H9 (cell line): ENCODE measurements at regions not wholly inside any gene's neighbourhood (a gene's known extent, or its start where the extent isn't known, plus 50 kb on each side); places are given as distances from the start of the nearest gene placed in this dataset.

Experiments
- DNase-seq: peaks from one replicate; pipeline ENCODE4 v3.0.0-alpha.2; 2017
- H2AFZ ChIP-seq: one replicate; pipeline ENCODE4 v1.6.1; 2013; ENCODE audit warnings: mild to moderate bottlenecking, low read length, control low read depth, moderate library complexity
- H2AK5ac ChIP-seq: 2 replicates; pipeline ENCODE4 v1.6.1; 2013; ENCODE audit warnings: low read length, control low read depth, mixed read lengths; ENCODE audit not compliant: insufficient read length
- H2BK120ac ChIP-seq: one replicate; pipeline ENCODE4 v1.6.1; 2013; ENCODE audit warnings: low read depth, mild to moderate bottlenecking, low read length, control low read depth, inconsistent platforms; ENCODE audit not compliant: poor library complexity, severe bottlenecking
- H2BK12ac ChIP-seq: 2 replicates; pipeline ENCODE4 v1.6.1; 2013; ENCODE audit warnings: low read length, control low read depth, mixed read lengths, low read depth; ENCODE audit not compliant: insufficient read length
- H2BK15ac ChIP-seq: 2 replicates; pipeline ENCODE4 v1.6.1; 2013; ENCODE audit warnings: low read depth, low read length, control low read depth
- H2BK20ac ChIP-seq: one replicate; pipeline ENCODE4 v1.6.1; 2013; ENCODE audit warnings: low read depth, mild to moderate bottlenecking, low read length, control low read depth, inconsistent platforms; ENCODE audit not compliant: poor library complexity, severe bottlenecking
- H2BK5ac ChIP-seq: 2 replicates; pipeline ENCODE4 v1.6.1; 2013; ENCODE audit warnings: low read length, control low read depth, mixed read lengths; ENCODE audit not compliant: insufficient read length
- H3K14ac ChIP-seq: 2 replicates; pipeline ENCODE4 v1.6.1; 2013; ENCODE audit warnings: low read length, control low read depth; ENCODE audit not compliant: insufficient read depth
- H3K18ac ChIP-seq: 2 replicates; pipeline ENCODE4 v1.6.1; 2013; ENCODE audit warnings: low read depth, mild to moderate bottlenecking, mixed read lengths, low read length, control low read depth; ENCODE audit not compliant: insufficient read length
- H3K23ac ChIP-seq: 2 replicates; pipeline ENCODE4 v1.6.1; 2013; ENCODE audit warnings: low read length, control low read depth, mixed read lengths, low read depth; ENCODE audit not compliant: insufficient read length
- H3K23me2 ChIP-seq: 2 replicates; pipeline ENCODE4 v1.6.1; 2013; ENCODE audit warnings: low read depth, mild to moderate bottlenecking, mixed read lengths, low read length, control low read depth; ENCODE audit not compliant: insufficient read length, poor library complexity, severe bottlenecking
- H3K27ac ChIP-seq: 2 replicates; pipeline ENCODE4 v1.5.1; 2013; ENCODE audit warnings: low read length, control low read depth, mixed read lengths, low read depth; ENCODE audit not compliant: insufficient read length
- H3K27me3 ChIP-seq: 2 replicates; pipeline ENCODE4 v1.6.1; 2013; ENCODE audit warnings: low read length, control low read depth, inconsistent platforms; ENCODE audit not compliant: insufficient read depth
- H3K4ac ChIP-seq: 2 replicates; pipeline ENCODE4 v1.6.1; 2013; ENCODE audit warnings: low read depth, mild to moderate bottlenecking, control low read depth, inconsistent platforms, low read length, moderate library complexity
- H3K4me1 ChIP-seq: 2 replicates; pipeline ENCODE4 v1.6.1; 2013; ENCODE audit warnings: low read length, control low read depth, inconsistent platforms; ENCODE audit not compliant: insufficient read depth
- H3K4me2 ChIP-seq: 2 replicates; pipeline ENCODE4 v1.6.1; 2013; ENCODE audit warnings: low read length, control low read depth, mixed read lengths; ENCODE audit not compliant: insufficient read length, insufficient read depth
- H3K56ac ChIP-seq: 2 replicates; pipeline ENCODE4 v1.6.1; 2013; ENCODE audit warnings: low read depth, mild to moderate bottlenecking, mixed read lengths, low read length, control low read depth; ENCODE audit not compliant: insufficient read length
- H3K79me1 ChIP-seq: 2 replicates; pipeline ENCODE4 v1.6.1; 2013; ENCODE audit warnings: low read depth, mild to moderate bottlenecking, moderate library complexity, low read length, control low read depth, inconsistent platforms; ENCODE audit not compliant: insufficient read depth, poor library complexity, severe bottlenecking
- H3K79me2 ChIP-seq: 2 replicates; pipeline ENCODE4 v1.6.1; 2013; ENCODE audit warnings: low read length, control low read depth, inconsistent platforms; ENCODE audit not compliant: insufficient read depth
- H3K9ac ChIP-seq: 2 replicates; pipeline ENCODE4 v1.6.1; 2013; ENCODE audit warnings: low read length, control low read depth, mixed read lengths; ENCODE audit not compliant: insufficient read length; ENCODE audit errors: extremely low read depth
- H3K9me3 ChIP-seq: one replicate; pipeline ENCODE4 v1.6.1; 2013; ENCODE audit warnings: low read depth, low read length, inconsistent platforms; ENCODE audit not compliant: control insufficient read depth
- H3T11ph ChIP-seq: one replicate; pipeline ENCODE4 v1.6.1; 2013; ENCODE audit warnings: mild to moderate bottlenecking, low read length, control low read depth, inconsistent platforms
- H4K20me1 ChIP-seq: one replicate; pipeline ENCODE4 v1.6.1; 2013; ENCODE audit not compliant: control insufficient read depth, insufficient read length, insufficient read depth
- H4K5ac ChIP-seq: 2 replicates; pipeline ENCODE4 v1.6.1; 2013; ENCODE audit warnings: low read depth, mild to moderate bottlenecking, mixed read lengths, low read length, control low read depth; ENCODE audit not compliant: insufficient read length
- H4K8ac ChIP-seq: replicated peaks from 2 replicates; pipeline ENCODE4 v1.6.1; 2013; ENCODE audit warnings: low read length, control low read depth, mixed read lengths, low read depth; ENCODE audit not compliant: insufficient read length
- H4K91ac ChIP-seq: 2 replicates; pipeline ENCODE4 v1.6.1; 2013; ENCODE audit warnings: low read depth, mild to moderate bottlenecking, moderate library complexity, mixed read lengths, low read length, control low read depth; ENCODE audit not compliant: insufficient read length
- H3K27ac Mint-ChIP-seq, 3 experiments: 2 replicates in 2 of 3; 3 replicates in 1 of 3; pipeline ENCODE4 v1.8.0; 2020 to 2021; ENCODE audit warnings: mixed read lengths in 3 of 3, mild to moderate bottlenecking in 1 of 3, moderate library complexity in 1 of 3
- H3K27me3 Mint-ChIP-seq: 2 replicates; pipeline ENCODE4 v1.8.0; 2021; ENCODE audit warnings: low read depth, mild to moderate bottlenecking, moderate library complexity, mixed read lengths
- H3K36me3 Mint-ChIP-seq, 3 experiments: 2 replicates in 2 of 3; 3 replicates in 1 of 3; pipeline ENCODE4 v1.8.0; 2020 to 2021; ENCODE audit warnings: low read depth in 3 of 3, mixed read lengths in 3 of 3; ENCODE audit not compliant: insufficient read depth in 1 of 3
- H3K4me1 Mint-ChIP-seq, 2 experiments: 2 replicates each; pipeline ENCODE4 v1.8.0; 2020; ENCODE audit warnings: mixed read lengths in 2 of 2
- H3K4me3 Mint-ChIP-seq, 2 experiments: 2 replicates in 1 of 2; 3 replicates in 1 of 2; pipeline ENCODE4 v1.8.0; 2020 to 2021; ENCODE audit warnings: mild to moderate bottlenecking in 2 of 2, mixed read lengths in 2 of 2, moderate library complexity in 1 of 2
- H3K9me3 Mint-ChIP-seq, 2 experiments: 2 replicates in 1 of 2; 3 replicates in 1 of 2; pipeline ENCODE4 v1.8.0; 2020; ENCODE audit warnings: mild to moderate bottlenecking in 2 of 2, mixed read lengths in 2 of 2, moderate library complexity in 1 of 2
- WGBS: extraction: QIAGEN DNeasy Blood & Tissue Kit; methylation state at CpG from one replicate; pipeline ENCODE4 v1.1.7; 2013; ENCODE audit warnings: missing lambda C conversion rate, low lambda C conversion rate, mixed read lengths; ENCODE audit not compliant: insufficient read length; ENCODE audit errors: extremely low coverage; 5-methylcytosine and 5-hydroxymethylcytosine counted together
- TF ChIP-seq, protein P1 (sequence below): fragments of 200-600 bp; sonication (generic); conservative IDR thresholded peaks from 3 replicates; pipeline ENCODE4 v1.8.0; 2021; ENCODE audit warnings: antibody characterized with exemption, mild to moderate bottlenecking

DNA sequence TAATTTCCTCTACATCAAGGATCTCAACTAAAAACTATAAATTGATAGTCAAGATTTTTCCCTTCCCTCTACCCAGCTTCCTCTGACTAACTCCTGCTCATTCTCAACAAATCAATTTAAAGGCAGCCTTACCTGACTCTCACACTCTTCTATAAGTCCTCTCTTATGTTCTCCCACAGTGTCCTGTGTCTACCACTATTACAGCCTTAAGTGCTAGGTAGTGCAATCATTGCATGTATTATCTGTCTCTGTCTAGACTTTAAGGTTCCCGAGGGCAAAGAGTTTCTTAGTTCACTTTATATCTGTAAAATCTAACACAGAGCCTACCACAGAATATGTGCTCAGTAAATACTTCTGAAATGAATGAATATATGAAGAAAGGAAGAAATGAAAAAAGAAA lies 123.7 kb downstream of the BTC start:
- Mint-ChIP-seq H3K27me3 (no peaks in the 10 kb centered on the region), H3K36me3 (peaks cover 0 to 6% (median 0%) of the 10 kb centered on the region in 3 experiments; a peak in 1 of 7 replicates), H3K4me3 (no peak overlapping the region), H3K4me1 (peaks cover 32 to 35% of the 10 kb centered on the region in 2 experiments), H3K27ac (no peak overlapping the region; a peak in 1 of 7 replicates), H3K9me3 (no peaks in the 10 kb centered on the region; a peak in 1 of 5 replicates)
- H3K4me1 ChIP-seq: no peaks in the 10 kb centered on the region; the same call in 1 of the 2 replicates
- H3K9ac ChIP-seq: no peak overlapping the region
- H2BK20ac ChIP-seq: no peak overlapping the region
- no peak for DNase-seq
- no peak overlapping the region for H4K91ac ChIP-seq
- no peaks in the 10 kb centered on the region for H3K23me2 ChIP-seq
- no peak overlapping the region for H4K8ac ChIP-seq
- H3K27ac ChIP-seq: no peak overlapping the region
- TF ChIP-seq, protein P1, sequence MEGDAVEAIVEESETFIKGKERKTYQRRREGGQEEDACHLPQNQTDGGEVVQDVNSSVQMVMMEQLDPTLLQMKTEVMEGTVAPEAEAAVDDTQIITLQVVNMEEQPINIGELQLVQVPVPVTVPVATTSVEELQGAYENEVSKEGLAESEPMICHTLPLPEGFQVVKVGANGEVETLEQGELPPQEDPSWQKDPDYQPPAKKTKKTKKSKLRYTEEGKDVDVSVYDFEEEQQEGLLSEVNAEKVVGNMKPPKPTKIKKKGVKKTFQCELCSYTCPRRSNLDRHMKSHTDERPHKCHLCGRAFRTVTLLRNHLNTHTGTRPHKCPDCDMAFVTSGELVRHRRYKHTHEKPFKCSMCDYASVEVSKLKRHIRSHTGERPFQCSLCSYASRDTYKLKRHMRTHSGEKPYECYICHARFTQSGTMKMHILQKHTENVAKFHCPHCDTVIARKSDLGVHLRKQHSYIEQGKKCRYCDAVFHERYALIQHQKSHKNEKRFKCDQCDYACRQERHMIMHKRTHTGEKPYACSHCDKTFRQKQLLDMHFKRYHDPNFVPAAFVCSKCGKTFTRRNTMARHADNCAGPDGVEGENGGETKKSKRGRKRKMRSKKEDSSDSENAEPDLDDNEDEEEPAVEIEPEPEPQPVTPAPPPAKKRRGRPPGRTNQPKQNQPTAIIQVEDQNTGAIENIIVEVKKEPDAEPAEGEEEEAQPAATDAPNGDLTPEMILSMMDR: no peak
- H3K4me2 ChIP-seq: no peak overlapping the region
- no peak overlapping the region for H4K5ac ChIP-seq
- H2BK5ac ChIP-seq: no peak overlapping the region
- no peaks in the 10 kb centered on the region for H3K9me3 ChIP-seq
- H3T11ph ChIP-seq: no peak overlapping the region
- H2BK12ac ChIP-seq: no peak overlapping the region
- no peaks in the 10 kb centered on the region for H4K20me1 ChIP-seq
- no peak overlapping the region for H2BK15ac ChIP-seq
- H2BK120ac ChIP-seq: no peak overlapping the region
- no peak overlapping the region for H3K23ac ChIP-seq
- no peak overlapping the region for H2AK5ac ChIP-seq
- no CpG with 5 or more reads among the region's 1 CpG for WGBS
- no peaks in the 10 kb centered on the region for H3K27me3 ChIP-seq
- H3K14ac ChIP-seq: no peak overlapping the region
- H3K79me2 ChIP-seq: no peaks in the 10 kb centered on the region
- H3K4ac ChIP-seq: no peak overlapping the region
- H3K56ac ChIP-seq: no peak overlapping the region
- H3K18ac ChIP-seq: no peak overlapping the region
- no peak overlapping the region for H2AFZ ChIP-seq
- no peaks in the 10 kb centered on the region for H3K79me1 ChIP-seq
